CD4-positive, alpha-beta T cell treated with Interleukin-4 for 1 hour (primary cell): ENCODE measurements at regions not wholly inside any gene's neighbourhood (a gene's known extent, or its start where the extent isn't known, plus 50 kb on each side); places are given as distances from the start of the nearest gene placed in this dataset.
"Not testable (repeated sequence)": the region's sequence is repeated elsewhere in the genome, so short reads cannot be mapped to it uniquely, and the experiment has no call there.

ENCODE experiments used
- DNase-seq, 2 donors: peaks; one replicate each; pipeline ENCODE4 v3.0.0-alpha.2; 2020 to 2022

DNA sequence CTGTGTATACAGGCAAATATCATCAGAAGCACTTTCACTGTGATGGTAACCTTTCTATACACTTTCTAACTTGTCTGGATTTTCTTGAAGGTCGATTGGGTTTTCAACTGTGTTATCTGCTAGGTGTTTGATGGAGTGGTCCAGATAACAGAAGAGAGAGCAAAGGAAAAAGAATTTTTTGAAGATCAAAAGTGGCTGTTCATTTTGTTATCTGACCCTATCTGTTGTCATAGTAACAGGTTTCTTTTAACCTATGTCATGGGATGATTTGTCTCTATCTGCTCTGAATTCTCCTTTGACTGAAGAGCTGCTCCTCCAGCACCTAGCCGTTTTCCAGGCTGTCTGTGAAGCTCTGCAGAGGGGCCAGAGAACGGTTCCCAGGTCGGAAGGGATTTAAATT is 77.8 kb upstream of the IRX2 start:
- no peak for DNase-seq

DNA sequence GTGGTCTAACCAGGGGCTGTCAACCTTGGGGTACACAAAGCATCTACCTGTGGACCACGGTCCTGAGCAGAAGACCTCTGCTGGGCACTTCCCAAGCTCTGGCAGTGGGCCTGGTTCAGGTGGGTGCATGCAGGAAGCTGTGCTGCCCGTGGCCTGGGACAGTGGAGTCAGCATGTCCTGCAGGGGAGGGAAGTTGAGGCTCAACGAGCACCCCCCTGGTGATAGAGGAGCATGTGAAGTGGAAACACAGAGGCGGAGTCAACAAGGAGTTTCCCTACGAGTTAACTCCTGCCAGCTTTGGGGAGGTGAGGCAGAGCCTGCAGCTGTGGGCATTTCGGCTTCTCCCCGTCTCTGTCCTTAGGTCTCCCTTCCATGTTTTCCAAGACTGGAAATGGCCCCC is 67.5 kb upstream of the IRX2 start:
- no peak for DNase-seq

DNA sequence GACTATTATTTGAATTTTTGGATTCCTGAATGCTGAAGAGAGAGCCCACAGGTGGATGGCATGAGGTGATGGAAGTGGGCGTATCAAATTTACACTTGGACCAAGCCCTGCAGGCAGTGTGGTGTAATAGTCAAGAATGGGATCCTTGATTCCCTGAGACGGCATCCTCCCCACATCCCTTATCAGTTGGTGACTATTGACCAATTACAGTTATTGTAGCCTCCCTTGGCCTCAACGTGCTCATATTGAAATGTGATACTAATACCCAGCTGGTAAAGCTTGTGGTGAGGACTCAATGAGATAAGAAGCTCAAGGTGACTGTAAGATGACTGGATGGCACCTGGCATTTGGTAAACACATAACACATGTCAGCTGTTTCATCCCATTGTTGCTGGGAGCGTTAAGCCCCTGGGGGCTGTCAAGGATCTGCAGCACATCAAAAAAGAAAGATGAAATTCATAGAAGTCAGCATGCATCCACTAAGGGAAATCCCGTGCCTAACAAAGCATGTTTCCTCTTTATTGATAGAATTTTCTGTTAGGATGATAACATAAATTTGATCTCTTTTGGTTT is 65.6 kb upstream of the IRX2 start:
- DNase-seq: no peak

DNA sequence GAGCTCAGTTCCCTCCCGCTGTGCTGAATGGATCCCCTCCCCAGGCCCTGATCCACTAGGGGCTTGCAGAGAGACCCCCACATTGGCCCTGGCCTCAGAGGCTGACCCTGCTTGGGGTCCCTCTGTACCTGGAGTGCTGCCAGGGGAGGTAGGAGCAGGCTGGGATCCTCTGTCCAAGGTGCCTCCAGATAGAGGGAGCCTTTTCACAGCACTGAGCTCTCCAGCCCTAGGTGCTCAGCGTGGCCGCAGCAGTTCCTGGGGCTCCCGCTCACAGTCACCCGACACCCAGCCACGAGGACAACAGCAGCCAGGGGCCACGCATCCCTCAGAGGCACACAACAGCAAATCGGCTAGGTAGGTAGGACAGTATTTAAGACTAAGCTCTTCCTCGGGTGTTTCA is 62.2 kb upstream of the IRX2 start:
- no peak for DNase-seq

DNA sequence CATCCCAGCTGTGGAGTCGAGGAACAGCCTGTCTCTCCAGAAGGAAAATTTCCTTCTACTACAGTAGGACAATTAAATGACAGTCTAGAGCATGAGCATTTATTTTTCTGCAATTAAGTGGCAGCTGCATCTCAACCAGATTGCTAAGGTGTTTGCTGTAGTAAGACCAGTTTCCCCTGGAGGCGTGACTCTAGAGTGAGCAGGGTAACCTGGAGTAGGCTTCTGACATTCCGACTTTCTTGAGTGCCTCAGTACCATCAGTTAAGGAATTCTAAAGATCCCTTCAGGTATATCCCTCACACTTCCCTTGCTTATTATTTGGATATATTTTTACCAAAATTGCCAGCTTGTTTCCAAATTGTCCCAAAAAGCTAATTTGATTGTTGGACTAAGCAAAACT is 59.2 kb upstream of the IRX2 start:
- no peak for DNase-seq

DNA sequence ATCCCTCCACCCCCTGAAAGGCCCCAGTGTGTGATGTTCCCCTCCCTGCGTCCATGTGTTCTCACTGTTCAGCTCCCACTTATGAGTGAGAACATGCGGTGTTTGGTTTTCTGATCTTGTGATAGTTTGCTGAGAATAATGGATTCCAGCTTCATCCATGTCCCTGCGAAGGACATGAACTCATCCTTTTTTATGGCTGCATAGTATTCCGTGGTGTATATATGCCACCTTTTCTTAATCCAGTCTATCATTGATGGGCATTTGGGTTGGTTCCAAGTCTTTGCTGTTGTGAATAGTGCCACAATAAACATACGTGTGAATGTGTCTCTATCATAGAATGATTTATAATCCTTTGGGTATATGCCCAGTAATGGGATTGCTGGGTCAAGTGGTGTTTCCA is 55.8 kb upstream of the IRX2 start:
- DNase-seq: not testable (repeated sequence)

DNA sequence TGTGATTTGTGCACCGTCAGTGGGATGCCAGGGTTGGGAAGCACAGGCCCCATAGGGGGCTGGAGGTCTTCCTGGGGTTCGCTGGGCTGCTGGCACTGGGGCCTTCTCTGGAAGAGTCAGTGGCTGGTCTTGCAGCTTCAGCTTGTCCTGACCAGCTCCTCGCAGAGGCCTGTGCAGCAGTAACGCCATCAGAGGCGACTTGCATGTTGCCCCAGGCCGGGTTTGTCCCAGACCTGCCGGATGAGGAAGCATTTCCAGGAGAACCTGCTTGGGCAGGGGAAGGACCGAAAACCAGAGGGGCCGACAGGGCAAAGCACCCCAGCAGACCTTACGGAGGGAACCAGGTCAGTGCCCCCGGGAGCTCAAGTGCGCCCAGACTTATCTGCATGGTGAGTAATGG is 54.7 kb upstream of the IRX2 start:
- no peak for DNase-seq

DNA sequence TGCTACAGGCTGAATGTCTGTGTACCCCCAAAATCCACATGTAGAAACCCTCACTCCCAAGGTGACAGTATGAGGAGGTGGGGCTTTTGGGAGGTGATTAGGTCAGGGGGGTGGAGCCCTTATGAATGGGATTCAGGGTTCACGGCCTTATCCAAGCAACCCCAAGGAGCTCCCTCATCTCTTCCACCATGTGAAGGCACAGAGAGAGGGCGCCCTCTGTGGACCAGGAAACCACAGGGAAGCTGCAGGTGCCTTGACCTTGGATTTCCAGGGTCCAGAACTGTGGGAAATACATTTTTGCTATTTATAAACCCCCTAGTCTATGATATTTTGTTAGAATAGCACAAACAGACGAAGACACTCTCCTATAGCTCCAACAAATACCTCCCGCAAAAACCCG is 53.6 kb upstream of the IRX2 start:
- no peak for DNase-seq

DNA sequence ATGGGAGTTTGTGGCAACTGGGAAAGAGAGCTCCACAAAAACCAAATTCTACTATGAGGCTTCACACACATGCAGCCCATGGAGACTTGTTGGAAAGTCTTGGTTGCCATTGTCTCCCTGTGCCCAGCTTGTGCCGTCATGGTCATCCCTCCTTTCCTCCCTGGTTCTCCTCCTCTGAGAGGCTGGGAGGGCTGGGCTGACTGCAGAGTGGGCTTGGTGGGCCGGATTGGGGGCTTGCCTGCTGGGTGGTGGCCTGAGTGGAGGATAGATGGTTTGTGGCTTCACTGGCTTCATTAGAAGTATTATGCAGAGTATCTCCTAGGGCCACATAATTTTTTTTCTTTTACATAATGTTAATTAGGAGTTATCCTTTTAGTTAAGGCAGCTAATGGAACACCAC is 52.3 kb upstream of the IRX2 start:
- DNase-seq: no peak

DNA sequence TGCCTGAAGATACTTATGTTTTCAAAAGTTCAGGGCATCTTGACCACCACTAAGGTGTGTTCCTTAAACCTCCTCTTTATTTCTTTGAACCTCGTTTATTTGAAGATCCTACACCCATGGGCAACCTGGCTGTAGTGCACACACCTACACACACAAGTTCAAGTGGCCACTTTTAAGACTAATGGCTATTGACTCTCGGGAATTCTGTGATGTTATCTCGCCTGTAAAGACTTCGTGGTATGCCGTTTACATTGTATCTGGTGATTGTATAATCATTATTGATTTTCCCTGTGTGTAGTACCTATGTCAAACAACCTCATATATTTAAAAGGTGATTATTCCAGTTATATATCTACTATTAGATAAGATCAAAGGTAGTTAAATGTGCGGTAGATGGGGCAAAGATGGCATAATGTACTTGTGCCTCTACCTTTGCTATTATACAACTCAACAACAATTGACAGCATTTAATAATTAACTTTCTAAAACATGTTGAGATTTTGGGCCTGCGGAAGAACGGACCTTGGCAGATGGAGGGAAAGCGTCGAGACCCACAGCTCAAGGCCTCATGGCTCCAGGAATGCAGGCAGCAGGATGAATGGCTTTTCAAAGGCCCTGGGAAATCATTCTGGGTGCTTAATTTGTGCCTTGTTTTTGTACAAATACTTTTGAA is 51.4 kb upstream of the IRX2 start:
- DNase-seq: no peak

DNA sequence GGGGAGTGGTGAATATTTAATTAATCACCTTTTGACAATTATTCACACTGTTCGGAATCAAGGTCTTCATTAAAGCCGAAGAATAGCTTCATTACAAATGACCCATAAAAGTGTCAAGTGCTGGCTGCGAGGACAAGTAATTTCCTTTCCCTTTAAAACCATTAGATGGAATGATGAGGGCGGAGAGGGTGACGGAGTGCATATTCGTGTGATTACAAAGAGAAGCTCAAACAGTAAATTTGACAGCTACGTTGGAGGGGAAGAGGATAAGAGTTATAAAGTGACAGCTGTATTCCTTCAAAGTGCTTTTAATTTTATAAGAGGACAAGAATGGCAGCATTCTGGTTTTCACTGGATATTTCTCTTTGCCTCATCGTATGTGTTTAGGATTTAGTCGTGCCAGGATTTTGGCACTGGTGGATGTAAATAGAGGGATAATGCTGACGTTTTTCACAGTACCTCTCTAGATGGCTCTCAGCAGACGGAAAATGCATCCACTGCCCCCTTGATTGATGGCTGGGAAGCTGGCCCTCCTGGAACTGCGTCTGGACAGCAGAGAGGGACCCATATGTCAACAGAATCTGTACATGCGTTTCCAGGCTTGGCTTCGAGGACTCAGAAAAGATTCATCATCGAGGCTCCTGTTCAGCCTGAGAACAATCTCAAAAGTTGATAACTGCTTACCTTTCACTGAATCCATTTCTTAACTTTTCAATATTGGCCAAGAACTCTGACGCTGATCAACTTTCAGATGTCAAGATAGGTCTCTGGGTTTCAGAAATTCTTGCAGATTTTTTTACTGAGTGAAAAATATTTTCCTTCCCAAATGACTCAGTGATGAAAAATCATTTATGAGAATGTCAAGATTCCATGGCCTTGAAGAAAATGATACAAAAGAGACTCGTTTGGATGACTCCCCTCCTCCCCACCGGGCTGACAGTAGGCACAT is 50.4 kb upstream of the IRX2 start:
- no peak for DNase-seq
